Stomach (tissue), 4 donors: ENCODE measurements at regions not wholly inside any gene's neighbourhood (a gene's known extent, or its start where the extent isn't known, plus 50 kb on each side); places are given as distances from the start of the nearest gene placed in this dataset.

Experiments
- EP300 ChIP-seq: sonication (generic); formaldehyde crosslinking; IDR thresholded peaks from one replicate; pipeline ENCODE4 v1.6.1; 2017; ENCODE audit warnings: antibody characterized with exemption
- POLR2A ChIP-seq, 4 donors: fragments of 450-650 bp; IDR thresholded peaks; one replicate each; pipeline ENCODE4 v1.6.1; 2016; ENCODE audit warnings: antibody characterized with exemption in 4 of 4, control low read depth in 2 of 4, mild to moderate bottlenecking in 1 of 4, moderate library complexity in 1 of 4
- POLR2AphosphoS5 ChIP-seq, 3 donors: sonication (generic); formaldehyde crosslinking; IDR thresholded peaks; one replicate each; pipeline ENCODE4 v1.6.1; 2016; ENCODE audit warnings: antibody characterized with exemption in 3 of 3
- TF ChIP-seq, protein P1 (sequence below), 7 experiments: fragments of 450-650 bp in 4 of 7; fragments of 200-600 bp in 3 of 7; sonication (generic) in 3 of 7; IDR thresholded peaks; one replicate each; pipeline ENCODE4 v1.5.1; 2016 to 2019; ENCODE audit warnings: antibody characterized with exemption in 7 of 7, control low read depth in 2 of 7, mild to moderate bottlenecking in 1 of 7

DNA sequence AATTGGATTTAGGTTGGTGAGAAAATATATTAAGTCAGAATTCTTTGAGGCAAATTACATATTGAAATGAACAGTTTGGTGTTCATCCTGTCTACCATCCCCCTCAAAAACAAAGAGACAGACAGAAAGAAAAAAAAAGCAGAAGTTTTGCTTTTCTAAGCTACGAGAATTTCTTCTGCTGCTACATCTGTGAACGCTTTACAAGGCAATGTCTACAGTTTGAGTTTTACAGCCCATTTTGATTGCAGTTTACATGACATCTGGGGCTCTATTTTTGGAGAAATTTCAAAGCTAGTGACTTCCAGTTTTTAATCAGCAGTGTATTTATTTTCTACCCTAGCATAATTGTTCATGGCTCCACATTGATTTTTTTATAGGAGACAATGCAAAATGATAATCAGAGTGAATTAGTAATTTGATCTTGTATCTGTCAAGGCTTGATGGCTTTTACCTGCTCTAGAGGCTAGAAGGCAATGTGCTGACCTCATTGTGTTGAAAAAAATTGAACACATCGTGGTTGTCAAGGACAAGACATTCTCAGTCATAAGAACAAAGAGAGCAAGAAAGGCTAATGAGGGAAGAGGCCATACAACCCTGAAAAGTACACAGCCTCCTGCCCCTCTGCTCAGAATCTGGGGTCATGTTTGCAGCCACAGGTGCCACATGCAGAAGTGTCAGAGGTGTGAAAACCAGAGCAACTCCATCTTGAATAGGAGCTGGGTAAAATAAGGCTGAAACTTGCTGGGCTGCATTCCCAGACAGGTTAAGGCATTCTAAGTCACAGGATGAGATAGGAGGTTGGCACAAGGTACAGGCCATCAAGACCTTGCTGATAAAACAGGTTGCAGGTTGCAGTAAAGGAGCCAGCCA, 201.0 kb upstream of the CAMK1G start:
- TF ChIP-seq POLR2AphosphoS5 (IDR thresholded peaks at IDR 0.05) (no peak), POLR2A (IDR thresholded peaks at IDR 0.05) (no peak), EP300 (no peak)
- TF ChIP-seq, protein P1, sequence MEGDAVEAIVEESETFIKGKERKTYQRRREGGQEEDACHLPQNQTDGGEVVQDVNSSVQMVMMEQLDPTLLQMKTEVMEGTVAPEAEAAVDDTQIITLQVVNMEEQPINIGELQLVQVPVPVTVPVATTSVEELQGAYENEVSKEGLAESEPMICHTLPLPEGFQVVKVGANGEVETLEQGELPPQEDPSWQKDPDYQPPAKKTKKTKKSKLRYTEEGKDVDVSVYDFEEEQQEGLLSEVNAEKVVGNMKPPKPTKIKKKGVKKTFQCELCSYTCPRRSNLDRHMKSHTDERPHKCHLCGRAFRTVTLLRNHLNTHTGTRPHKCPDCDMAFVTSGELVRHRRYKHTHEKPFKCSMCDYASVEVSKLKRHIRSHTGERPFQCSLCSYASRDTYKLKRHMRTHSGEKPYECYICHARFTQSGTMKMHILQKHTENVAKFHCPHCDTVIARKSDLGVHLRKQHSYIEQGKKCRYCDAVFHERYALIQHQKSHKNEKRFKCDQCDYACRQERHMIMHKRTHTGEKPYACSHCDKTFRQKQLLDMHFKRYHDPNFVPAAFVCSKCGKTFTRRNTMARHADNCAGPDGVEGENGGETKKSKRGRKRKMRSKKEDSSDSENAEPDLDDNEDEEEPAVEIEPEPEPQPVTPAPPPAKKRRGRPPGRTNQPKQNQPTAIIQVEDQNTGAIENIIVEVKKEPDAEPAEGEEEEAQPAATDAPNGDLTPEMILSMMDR (IDR thresholded peaks at IDR 0.05): no peak
